Stimulated activated effector memory CD8-positive, alpha-beta T cell treated with anti-CD3 and anti-CD28 coated beads, Interleukin-12 subunit alpha, Interleukin-12 subunit beta, amount 100 ng/mL, for 72 hours (primary cell): ENCODE measurements at regions not wholly inside any gene's neighbourhood (a gene's known extent, or its start where the extent isn't known, plus 50 kb on each side); places are given as distances from the start of the nearest gene placed in this dataset.

Source experiments
- ATAC-seq: fragments of 150-1000 bp; cut with Tn5 transposase; 2 replicates; pipeline ENCODE4 v1.10.0; 2021
- DNase-seq, 2 donors: peaks; one replicate each; pipeline ENCODE4 v3.0.0; 2021 to 2022; ENCODE audit warnings: low spot score in 2 of 2
- H3K27ac Mint-ChIP-seq: one replicate; pipeline ENCODE4 v1.8.0; 2022; ENCODE audit warnings: mild to moderate bottlenecking, mixed read lengths
- H3K36me3 Mint-ChIP-seq: one replicate; pipeline ENCODE4 v1.8.0; 2022; ENCODE audit warnings: mild to moderate bottlenecking, mixed read lengths
- H3K4me1 Mint-ChIP-seq: one replicate; pipeline ENCODE4 v1.8.0; 2022; ENCODE audit warnings: mixed read lengths
- H3K4me3 Mint-ChIP-seq: one replicate; pipeline ENCODE4 v1.8.0; 2022; ENCODE audit warnings: mild to moderate bottlenecking, mixed read lengths
- H3K9me3 Mint-ChIP-seq: one replicate; pipeline ENCODE4 v1.8.0; 2022; ENCODE audit warnings: mixed read lengths

DNA sequence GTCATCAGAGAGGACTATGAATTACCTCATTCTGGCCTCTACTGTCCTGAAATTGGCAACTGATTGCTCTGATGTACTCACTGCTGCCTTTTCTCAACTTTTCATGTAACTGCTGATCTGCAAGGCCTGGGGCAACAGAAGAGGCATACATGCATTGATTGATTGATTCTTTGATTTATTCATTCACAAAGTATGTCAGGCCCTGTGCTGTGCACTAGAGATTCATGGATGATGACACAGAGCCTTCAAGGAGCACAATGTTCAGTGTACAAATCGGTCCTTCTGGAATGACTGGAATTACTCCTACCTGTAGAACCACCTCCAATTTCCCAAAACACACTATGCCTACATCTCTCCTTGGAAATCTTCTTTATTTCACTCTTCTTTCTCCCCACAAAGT is 111.3 kb downstream of the LRATD1 start:
- no peaks in the 10 kb centered on the region for H3K36me3 Mint-ChIP-seq
- DNase-seq: no peak
- ATAC-seq: no peak
- H3K9me3 Mint-ChIP-seq: peaks cover 4% of the 10 kb centered on the region
- no peak overlapping the region for H3K27ac Mint-ChIP-seq
- no peaks in the 10 kb centered on the region for H3K4me1 Mint-ChIP-seq
- no peak overlapping the region for H3K4me3 Mint-ChIP-seq

DNA sequence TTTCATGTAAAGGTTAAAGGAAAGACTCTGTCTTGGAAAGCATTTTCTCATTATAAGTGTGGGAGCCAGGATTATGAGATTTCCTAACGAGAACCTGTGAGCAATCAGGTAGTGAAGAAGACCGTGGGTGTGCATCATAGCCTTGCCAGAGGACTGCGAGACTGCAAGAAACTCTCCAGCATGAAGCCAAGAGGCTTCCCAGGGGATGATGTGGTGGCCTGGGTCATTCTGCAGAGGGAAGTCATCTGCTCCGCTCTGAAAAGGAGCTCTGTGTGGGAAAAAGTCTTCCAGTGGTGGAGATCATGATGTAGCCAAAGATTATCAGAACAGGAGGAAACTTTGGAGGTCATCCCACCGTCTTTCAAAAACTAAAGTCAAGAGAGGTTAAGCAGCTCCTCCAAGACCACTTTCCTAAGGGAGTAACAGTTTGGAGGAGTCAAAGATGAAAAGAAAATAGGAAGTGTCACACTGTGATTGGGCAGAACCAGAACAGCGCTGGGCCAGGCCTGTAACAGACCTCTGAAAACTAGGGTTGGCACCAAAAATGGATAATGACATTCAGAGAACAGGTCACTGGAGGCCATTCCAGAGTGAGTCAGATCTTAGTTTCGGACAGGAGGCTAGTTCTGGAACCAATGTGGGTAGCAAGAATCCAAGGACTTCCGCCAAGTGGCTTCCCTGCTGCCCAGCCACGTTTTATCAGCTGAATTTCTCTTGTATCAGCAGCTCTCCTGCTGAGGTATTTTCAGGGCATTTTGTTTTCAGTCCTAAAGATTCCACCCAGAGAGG is 113.0 kb downstream of the LRATD1 start:
- H3K4me3 Mint-ChIP-seq: no peak overlapping the region
- ATAC-seq (no peak), DNase-seq (no peak)
- peaks cover 5% of the 10 kb centered on the region for H3K9me3 Mint-ChIP-seq
- H3K4me1 Mint-ChIP-seq: no peaks in the 10 kb centered on the region
- H3K36me3 Mint-ChIP-seq: no peaks in the 10 kb centered on the region
- no peak overlapping the region for H3K27ac Mint-ChIP-seq

DNA sequence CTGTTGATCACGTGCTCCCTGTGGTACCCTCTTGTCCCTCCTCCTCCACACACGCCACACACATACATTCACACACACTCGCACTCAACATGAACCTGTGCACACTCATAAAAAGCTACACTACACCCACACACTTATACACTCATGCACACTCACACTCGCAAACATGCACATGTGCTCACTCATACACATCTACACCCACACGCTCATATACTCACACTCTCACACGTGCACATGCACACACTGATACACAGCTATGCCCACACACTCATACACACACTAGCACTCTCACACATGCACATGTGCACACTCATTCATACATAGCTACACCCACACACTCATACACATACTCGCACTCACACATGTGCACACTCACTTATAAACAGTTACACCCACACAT is 113.6 kb downstream of the LRATD1 start:
- H3K9me3 Mint-ChIP-seq: peaks cover 5% of the 10 kb centered on the region
- no peak for DNase-seq
- ATAC-seq: no peak
- H3K36me3 Mint-ChIP-seq: no peaks in the 10 kb centered on the region
- no peak overlapping the region for H3K27ac Mint-ChIP-seq
- H3K4me3 Mint-ChIP-seq: no peak overlapping the region
- H3K4me1 Mint-ChIP-seq: no peaks in the 10 kb centered on the region

DNA sequence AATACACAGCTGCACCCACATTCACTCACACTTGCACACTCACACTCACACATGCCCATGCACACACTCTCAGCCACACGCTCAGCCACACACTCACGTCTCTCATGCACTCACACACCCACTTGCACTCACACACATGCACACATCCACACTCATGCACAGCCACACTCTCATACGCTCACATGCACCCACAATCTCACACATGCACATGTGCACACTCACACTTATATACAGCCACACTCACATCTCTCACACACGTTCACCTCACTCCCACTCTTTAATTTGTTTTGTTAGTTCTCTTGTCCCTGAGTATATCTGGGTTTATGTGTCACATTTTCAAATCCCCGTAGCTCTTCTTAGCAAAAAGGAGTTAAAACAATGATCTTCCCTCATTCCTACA is 114.9 kb downstream of the LRATD1 start:
- Mint-ChIP-seq H3K4me3 (no peak overlapping the region), H3K9me3 (peaks cover 5% of the 10 kb centered on the region), H3K36me3 (no peaks in the 10 kb centered on the region), H3K27ac (no peak overlapping the region), H3K4me1 (no peaks in the 10 kb centered on the region)
- no peak for DNase-seq
- ATAC-seq: no peak

DNA sequence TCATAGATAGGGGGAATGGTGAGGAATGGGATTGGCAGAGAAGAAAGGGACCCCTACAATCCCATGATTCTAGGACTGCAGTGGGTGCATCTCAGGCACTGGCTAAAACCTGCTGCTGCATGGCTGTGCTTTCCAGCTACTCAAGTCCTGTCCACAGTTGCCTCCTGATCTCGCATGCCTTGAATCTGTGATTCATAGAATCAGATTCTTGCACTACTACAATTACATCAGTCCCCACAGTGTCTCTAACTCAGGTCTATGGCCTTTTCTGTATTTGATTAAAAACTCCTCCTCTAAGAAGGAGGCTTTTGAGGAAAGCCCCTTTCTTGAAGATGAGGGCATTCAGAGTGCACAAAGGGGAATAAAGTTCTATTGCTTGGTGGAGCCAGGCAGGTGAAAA is 117.4 kb downstream of the LRATD1 start:
- Mint-ChIP-seq H3K9me3 (peaks cover 5% of the 10 kb centered on the region), H3K36me3 (no peaks in the 10 kb centered on the region), H3K4me3 (no peak overlapping the region), H3K27ac (no peak overlapping the region), H3K4me1 (no peaks in the 10 kb centered on the region)
- DNase-seq (no peak), ATAC-seq (no peak)

DNA sequence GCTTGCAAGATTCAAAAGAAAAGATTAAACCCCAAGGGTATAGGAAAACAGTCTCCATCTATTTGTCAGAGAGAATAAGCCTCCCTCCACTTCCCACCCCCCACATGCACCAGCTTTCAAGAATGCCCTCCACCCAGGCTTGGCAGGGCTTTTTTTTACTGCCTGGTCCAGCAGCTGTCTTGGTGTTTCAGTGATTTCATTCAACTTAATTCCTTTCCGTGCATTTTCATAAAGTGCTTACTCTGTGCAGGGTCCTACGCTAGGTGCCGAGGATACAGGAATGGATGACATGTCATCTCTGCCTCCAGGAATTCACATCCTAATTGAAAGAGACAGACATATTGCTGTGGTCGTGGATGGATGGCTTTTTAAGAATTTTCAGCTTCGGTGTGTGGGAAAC is 117.9 kb downstream of the LRATD1 start:
- H3K36me3 Mint-ChIP-seq: no peaks in the 10 kb centered on the region

GRCh38 chr2:14751581-14751980 is 119.1 kb downstream of the LRATD1 start:
- Mint-ChIP-seq H3K9me3 (peaks cover 5% of the 10 kb centered on the region), H3K27ac (no peak overlapping the region), H3K4me1 (no peaks in the 10 kb centered on the region), H3K4me3 (no peak overlapping the region), H3K36me3 (no peaks in the 10 kb centered on the region)
- ATAC-seq (no peak), DNase-seq (no peak)

More for the DNA sequence above, 117.9 kb downstream of the LRATD1 start:
- Mint-ChIP-seq H3K4me3 (no peak overlapping the region), H3K9me3 (peaks cover 5% of the 10 kb centered on the region), H3K4me1 (no peaks in the 10 kb centered on the region), H3K27ac (no peak overlapping the region)
- no peak for DNase-seq
- no peak for ATAC-seq

DNA sequence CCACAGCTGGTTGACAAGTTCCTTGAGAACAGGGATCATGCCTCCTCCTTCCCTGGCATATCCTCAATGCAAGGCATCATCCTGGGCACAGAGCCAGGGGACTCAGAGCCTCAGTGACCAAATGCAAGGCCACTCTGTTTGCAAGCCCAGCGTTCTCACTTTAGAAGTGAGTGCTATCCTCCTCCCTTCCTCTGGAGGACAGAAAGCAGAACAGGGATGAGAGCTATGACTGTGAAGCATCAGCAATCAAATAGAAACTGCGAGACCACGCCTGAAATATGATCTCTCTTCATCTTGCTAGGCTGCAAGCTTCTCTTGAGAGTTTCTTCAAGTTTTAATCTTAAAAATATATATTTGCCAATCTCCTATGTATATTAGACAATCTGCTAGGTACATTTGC is 119.8 kb downstream of the LRATD1 start:
- DNase-seq (no peak), ATAC-seq (no peak)
- H3K27ac Mint-ChIP-seq: no peak overlapping the region
- H3K4me1 Mint-ChIP-seq: no peaks in the 10 kb centered on the region
- H3K9me3 Mint-ChIP-seq: peaks cover 5% of the 10 kb centered on the region
- no peaks in the 10 kb centered on the region for H3K36me3 Mint-ChIP-seq
- H3K4me3 Mint-ChIP-seq: no peak overlapping the region

DNA sequence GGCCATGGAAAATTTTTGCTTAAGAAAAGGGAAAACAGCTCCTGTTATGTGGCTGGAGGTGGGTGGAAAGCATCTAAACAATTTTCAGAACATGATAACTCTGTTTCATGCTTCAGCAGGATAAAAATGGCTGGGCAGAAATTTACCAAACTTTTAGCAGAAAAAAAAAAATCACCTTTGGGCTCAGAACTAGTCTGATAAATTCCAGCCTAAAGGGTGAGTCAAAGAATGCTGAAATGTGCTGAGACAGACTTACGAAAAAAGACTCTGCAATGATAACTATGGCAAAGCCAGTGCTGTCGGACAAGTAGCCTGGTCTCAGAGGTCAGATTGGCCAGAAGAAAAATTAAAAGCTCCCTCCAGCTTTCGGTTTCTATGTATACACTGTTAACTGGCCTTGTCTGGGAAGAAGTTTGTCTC is 123.6 kb downstream of the LRATD1 start:
- Mint-ChIP-seq H3K9me3 (no peaks in the 10 kb centered on the region), H3K36me3 (no peaks in the 10 kb centered on the region), H3K27ac (no peak overlapping the region), H3K4me1 (no peaks in the 10 kb centered on the region), H3K4me3 (no peak overlapping the region)
- ATAC-seq (no peak), DNase-seq (no peak)

DNA sequence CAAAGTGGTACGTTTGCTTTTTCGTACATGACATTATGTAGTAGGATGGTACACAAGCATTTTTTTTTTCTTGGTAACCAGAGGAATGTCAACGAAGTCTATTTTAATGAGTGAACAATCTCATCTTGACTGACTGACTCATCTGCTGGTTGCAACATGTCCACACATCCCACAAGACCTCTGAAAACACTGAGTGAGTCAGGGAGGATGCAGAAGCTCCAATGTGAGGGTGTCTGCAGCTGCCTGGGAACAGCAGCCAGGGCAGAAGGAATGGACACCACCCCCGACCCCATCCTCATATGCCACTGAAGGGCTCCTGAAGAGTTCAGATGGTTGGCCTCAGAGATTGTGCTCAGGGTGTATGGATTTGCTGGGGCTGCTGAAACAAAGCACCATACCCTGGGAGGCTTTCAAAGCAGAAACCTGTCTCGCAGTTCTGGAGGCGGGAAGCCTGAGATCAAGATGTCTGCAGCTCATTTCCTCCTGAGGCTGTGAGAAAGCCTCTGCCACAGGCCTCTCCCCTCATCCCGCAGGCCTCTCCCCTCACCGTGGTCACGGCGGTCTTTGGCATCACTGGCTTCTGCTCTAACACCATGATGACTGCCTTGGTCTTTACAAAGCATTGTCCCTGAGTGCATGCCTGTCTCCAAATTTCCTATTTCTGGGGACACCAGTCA is 124.6 kb downstream of the LRATD1 start:
- no peak overlapping the region for H3K27ac Mint-ChIP-seq
- peak; percentile 48 for ATAC-seq
- DNase-seq: no peak
- no peaks in the 10 kb centered on the region for H3K36me3 Mint-ChIP-seq
- H3K4me1 Mint-ChIP-seq: no peaks in the 10 kb centered on the region
- H3K4me3 Mint-ChIP-seq: no peak overlapping the region
- H3K9me3 Mint-ChIP-seq: no peaks in the 10 kb centered on the region

- no peaks in the 10 kb centered on the region for H3K36me3 Mint-ChIP-seq
- no peak for DNase-seq
- H3K9me3 Mint-ChIP-seq: peaks cover 5% of the 10 kb centered on the region
- H3K4me1 Mint-ChIP-seq: no peaks in the 10 kb centered on the region
- no peak for ATAC-seq
- H3K27ac Mint-ChIP-seq: no peak overlapping the region
- H3K4me3 Mint-ChIP-seq: no peak overlapping the region
Measured at GRCh38 chr2:14759082-14759481, 126.6 kb downstream of the LRATD1 start.

DNA sequence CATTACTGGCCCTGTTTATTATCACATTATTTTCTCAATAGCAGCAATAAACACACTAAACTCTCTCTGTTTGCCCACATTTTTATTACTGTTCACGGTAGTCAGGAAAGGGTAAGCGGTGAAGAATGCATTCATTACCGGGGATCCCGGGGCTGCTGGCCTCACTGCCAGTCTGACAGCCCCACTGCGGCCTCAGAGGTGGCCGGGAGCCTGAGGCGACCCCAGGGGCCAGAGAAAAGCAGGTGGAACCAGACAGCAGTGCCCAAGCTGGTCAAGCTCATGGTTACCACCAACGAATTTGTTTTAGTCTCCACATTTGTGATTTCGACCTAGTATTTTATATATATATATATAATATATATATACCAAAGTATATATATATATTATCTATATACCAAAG is 127.7 kb downstream of the LRATD1 start:
- no peak for DNase-seq
- H3K36me3 Mint-ChIP-seq: no peaks in the 10 kb centered on the region
- no peaks in the 10 kb centered on the region for H3K4me1 Mint-ChIP-seq
- ATAC-seq: no peak
- H3K9me3 Mint-ChIP-seq: peaks cover 5% of the 10 kb centered on the region
- no peak overlapping the region for H3K27ac Mint-ChIP-seq
- H3K4me3 Mint-ChIP-seq: no peak overlapping the region

DNA sequence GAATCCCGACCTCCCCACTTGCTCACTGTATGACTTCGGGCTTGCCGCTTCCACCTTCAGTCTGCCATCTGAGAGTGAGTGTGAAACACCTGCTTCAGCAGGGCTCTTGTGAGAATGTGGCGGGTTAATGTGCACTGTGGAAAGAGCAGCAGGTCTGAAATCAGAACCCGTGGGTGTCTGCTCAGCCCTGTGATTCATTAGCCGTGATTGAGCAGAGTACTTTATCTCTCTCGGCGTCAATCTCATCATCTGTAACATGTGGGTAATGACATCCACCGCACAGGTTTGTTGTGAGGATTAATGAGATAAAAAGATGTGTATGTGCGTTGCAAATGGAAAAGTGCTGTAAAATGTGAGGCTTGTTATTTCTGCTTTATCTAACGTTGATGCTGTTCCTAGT is 128.6 kb downstream of the LRATD1 start:
- H3K9me3 Mint-ChIP-seq: peaks cover 5% of the 10 kb centered on the region
- no peak for ATAC-seq
- H3K27ac Mint-ChIP-seq: no peak overlapping the region
- H3K36me3 Mint-ChIP-seq: no peaks in the 10 kb centered on the region
- no peak for DNase-seq
- no peak overlapping the region for H3K4me3 Mint-ChIP-seq
- H3K4me1 Mint-ChIP-seq: no peaks in the 10 kb centered on the region

DNA sequence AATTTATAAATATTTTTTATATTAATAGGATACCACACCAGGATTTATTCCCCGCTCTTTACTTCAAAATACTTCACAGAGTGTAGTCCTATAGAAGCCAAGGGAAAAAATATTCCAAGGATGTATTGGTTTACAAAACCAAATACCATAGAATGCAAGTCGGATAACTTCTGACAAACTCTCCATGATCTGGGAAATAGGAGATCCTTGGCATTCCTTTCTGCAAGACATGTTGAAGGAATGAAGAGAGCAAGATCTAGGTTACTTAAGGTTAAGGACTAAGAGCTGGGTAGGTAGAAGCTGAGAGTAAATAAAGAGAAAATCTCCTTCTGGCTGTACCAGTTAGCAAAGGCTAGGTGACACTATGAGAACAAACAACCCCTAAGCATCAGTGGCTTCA is 141.2 kb downstream of the LRATD1 start:
- H3K9me3 Mint-ChIP-seq: peaks cover 6% of the 10 kb centered on the region
- no peaks in the 10 kb centered on the region for H3K4me1 Mint-ChIP-seq
- DNase-seq (no peak), ATAC-seq (no peak)
- no peak overlapping the region for H3K27ac Mint-ChIP-seq
- no peak overlapping the region for H3K4me3 Mint-ChIP-seq
- H3K36me3 Mint-ChIP-seq: no peaks in the 10 kb centered on the region

DNA sequence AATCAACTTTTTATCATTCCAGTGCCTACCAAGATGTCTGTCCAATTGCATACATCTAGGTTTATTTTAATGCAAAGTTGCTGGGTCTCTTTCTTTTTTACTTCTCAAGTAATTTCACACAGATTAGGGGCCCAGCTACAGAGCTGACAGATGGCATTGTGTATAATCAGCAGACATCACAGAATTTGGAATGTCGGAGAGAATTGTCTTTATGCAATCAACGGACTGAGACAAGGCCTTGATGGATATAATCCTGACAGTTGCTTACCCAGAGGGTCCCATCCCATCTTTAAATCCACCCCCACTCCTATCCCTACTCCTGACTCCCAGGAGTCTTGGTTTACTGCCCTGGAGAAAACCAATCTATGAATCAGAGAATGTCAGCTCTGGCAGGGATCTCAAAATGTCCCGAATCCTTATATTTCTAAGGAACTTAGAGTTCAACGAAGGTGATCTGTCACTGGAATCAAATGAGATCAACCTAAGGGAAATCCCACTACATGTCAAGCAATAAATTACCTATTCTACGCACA is 142.0 kb downstream of the LRATD1 start:
- Mint-ChIP-seq H3K36me3 (no peaks in the 10 kb centered on the region), H3K9me3 (peaks cover 6% of the 10 kb centered on the region), H3K27ac (no peak overlapping the region), H3K4me3 (no peak overlapping the region), H3K4me1 (no peaks in the 10 kb centered on the region)
- ATAC-seq: no peak
- no peak for DNase-seq

GRCh38 chr2:14776216-14776615 is 143.7 kb downstream of the LRATD1 start:
- no peak overlapping the region for H3K27ac Mint-ChIP-seq
- H3K4me1 Mint-ChIP-seq: no peaks in the 10 kb centered on the region
- DNase-seq (no peak), ATAC-seq (no peak)
- H3K36me3 Mint-ChIP-seq: no peaks in the 10 kb centered on the region
- peaks cover 8% of the 10 kb centered on the region for H3K9me3 Mint-ChIP-seq
- H3K4me3 Mint-ChIP-seq: no peak overlapping the region
